Retinal pigment epithelial cell (primary cell): ENCODE measurements at regions not wholly inside any gene's neighbourhood (a gene's known extent, or its start where the extent isn't known, plus 50 kb on each side); places are given as distances from the start of the nearest gene placed in this dataset.
"Not testable (repeated sequence)": the region's sequence is repeated elsewhere in the genome, so short reads cannot be mapped to it uniquely, and the experiment has no call there.

Experiments
- DNase-seq: peaks from one replicate; pipeline ENCODE4 v3.0.0-alpha.2; 2010; ENCODE audit warnings: low read depth
- H3K4me3 ChIP-seq: 2 replicates; pipeline ENCODE4 v1.5.1; 2011; ENCODE audit warnings: mild to moderate bottlenecking, low read length, control low read depth, moderate library complexity
- CTCF ChIP-seq: conservative IDR thresholded peaks from 2 replicates; pipeline ENCODE4 v1.5.1; 2011; ENCODE audit warnings: low read depth, low read length, control low read depth, inconsistent platforms

GRCh38 chr2:35963824-35964223 lies 391.8 kb upstream of the CRIM1 start:
- no peak overlapping the region for H3K4me3 ChIP-seq
- TF ChIP-seq CTCF = no peak
- no peak for DNase-seq

GRCh38 chr2:35963357-35963756 lies 392.2 kb upstream of the CRIM1 start:
- TF ChIP-seq CTCF = no peak
- no peak overlapping the region for H3K4me3 ChIP-seq
- no peak for DNase-seq

GRCh38 chr2:35962585-35963146 lies 392.9 kb upstream of the CRIM1 start:
- no peak for TF ChIP-seq CTCF
- no peak overlapping the region for H3K4me3 ChIP-seq
- no peak for DNase-seq

GRCh38 chr2:35960596-35960995 lies 395.0 kb upstream of the CRIM1 start:
- no peak for DNase-seq
- TF ChIP-seq CTCF = no peak

GRCh38 chr2:35957053-35957452 lies 398.5 kb upstream of the CRIM1 start:
- not testable (repeated sequence) for DNase-seq

More at GRCh38 chr2:35960596-35960995, 395.0 kb upstream of the CRIM1 start:
- no peak overlapping the region for H3K4me3 ChIP-seq

GRCh38 chr2:35946478-35946877 lies 409.1 kb upstream of the CRIM1 start:
- no peak for TF ChIP-seq CTCF
- no peak overlapping the region for H3K4me3 ChIP-seq
- no peak for DNase-seq

More at GRCh38 chr2:35957053-35957452, 398.5 kb upstream of the CRIM1 start:
- H3K4me3 ChIP-seq = not testable (repeated sequence)

GRCh38 chr2:35938838-35939237 lies 416.7 kb upstream of the CRIM1 start:
- DNase-seq = no peak
- no peak for TF ChIP-seq CTCF
- no peak overlapping the region for H3K4me3 ChIP-seq

- DNase-seq = no peak
- no peak for TF ChIP-seq CTCF
- no peak overlapping the region for H3K4me3 ChIP-seq
These were observed 422.5 kb upstream of the CRIM1 start for GRCh38 chr2:35933031-35933430.
